ENCODE measurements at regions not wholly inside any gene's neighbourhood (a gene's known extent, or its start where the extent isn't known, plus 50 kb on each side); places are given as distances from the start of the nearest gene placed in this dataset.
A peak's percentile ranks its signal among the peaks of the same experiment; 100 is the strongest.

GRCh38 chr18:38563396-38563980 lies 997.9 kb upstream of the CELF4 start:
- H3K27ac Mint-ChIP-seq: no peak overlapping the region
- H3K9me3 Mint-ChIP-seq: peaks cover 0 to 4% of the 10 kb centered on the region in 2 donors
- peak; percentile 48 to 72 for ATAC-seq (replicated peaks)
- H3K27me3 Mint-ChIP-seq: no peaks in the 10 kb centered on the region
- peaks cover 0 to 2% of the 10 kb centered on the region in 2 donors for H3K4me1 Mint-ChIP-seq
- H3K36me3 Mint-ChIP-seq: no peaks in the 10 kb centered on the region
- no peak overlapping the region for H3K4me3 Mint-ChIP-seq
- DNase-seq: no peak

DNA sequence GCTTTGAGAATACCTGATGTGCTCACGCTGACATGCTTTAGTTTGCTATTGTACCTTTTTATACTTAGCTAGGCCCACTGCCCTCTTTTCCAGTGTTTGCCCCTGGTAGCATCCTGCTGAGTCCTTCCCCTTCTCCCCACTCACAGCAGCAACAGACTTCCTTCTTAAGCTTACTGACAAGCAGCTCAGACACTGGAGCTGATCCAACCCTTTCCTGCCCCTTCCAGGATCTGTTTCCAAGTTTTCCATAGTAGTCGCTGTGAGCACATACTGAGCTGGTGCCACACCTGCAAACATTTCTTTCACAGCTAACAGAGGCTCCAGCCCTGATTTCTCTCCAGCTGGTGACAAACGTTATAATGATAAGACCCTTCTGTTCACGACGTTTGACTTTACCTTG lies 991.4 kb upstream of the CELF4 start:
- Mint-ChIP-seq H3K27ac (no peak overlapping the region), H3K27me3 (no peaks in the 10 kb centered on the region), H3K9me3 (peaks cover 2 to 3% of the 10 kb centered on the region in 2 donors), H3K4me3 (no peak overlapping the region), H3K4me1 (no peaks in the 10 kb centered on the region), H3K36me3 (no peaks in the 10 kb centered on the region)
- DNase-seq (no peak), ATAC-seq (replicated peaks) (no peak)

GRCh38 chr18:38552732-38553321 lies 987.2 kb upstream of the CELF4 start:
- DNase-seq: no peak

DNA sequence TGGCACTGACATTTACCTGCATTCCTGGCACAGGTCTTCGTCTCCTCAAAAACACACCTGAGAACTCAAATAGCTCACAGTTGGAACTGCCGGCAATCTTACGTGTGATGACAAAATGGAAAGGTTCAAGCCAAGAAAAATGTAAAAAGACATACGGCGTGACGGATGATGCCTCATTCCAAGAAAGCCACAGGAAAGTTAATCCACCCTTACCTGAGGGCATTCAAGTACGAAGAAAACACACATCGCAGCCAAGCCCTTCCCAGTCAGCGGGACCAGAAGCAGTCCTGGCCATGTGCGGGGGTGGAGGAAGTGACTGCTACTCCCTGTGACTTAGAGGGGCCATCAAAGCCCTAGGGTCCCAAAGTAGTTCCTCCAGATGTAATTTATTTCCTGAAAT lies 986.3 kb upstream of the CELF4 start:
- no peaks in the 10 kb centered on the region for H3K27me3 Mint-ChIP-seq
- H3K27ac Mint-ChIP-seq: no peak overlapping the region
- H3K4me3 Mint-ChIP-seq: no peak overlapping the region
- no peaks in the 10 kb centered on the region for H3K4me1 Mint-ChIP-seq
- no peaks in the 10 kb centered on the region for H3K36me3 Mint-ChIP-seq
- ATAC-seq (replicated peaks) (no peak), DNase-seq (no peak)
- H3K9me3 Mint-ChIP-seq: peaks cover 2 to 3% of the 10 kb centered on the region in 2 donors

More at GRCh38 chr18:38552732-38553321, 987.2 kb upstream of the CELF4 start:
- no peak for ATAC-seq (replicated peaks)
- H3K9me3 Mint-ChIP-seq: peaks cover 2 to 3% of the 10 kb centered on the region in 2 donors
- H3K4me3 Mint-ChIP-seq: no peak overlapping the region
- H3K4me1 Mint-ChIP-seq: no peaks in the 10 kb centered on the region
- H3K36me3 Mint-ChIP-seq: no peaks in the 10 kb centered on the region
- H3K27me3 Mint-ChIP-seq: no peaks in the 10 kb centered on the region
- H3K27ac Mint-ChIP-seq: no peak overlapping the region

DNA sequence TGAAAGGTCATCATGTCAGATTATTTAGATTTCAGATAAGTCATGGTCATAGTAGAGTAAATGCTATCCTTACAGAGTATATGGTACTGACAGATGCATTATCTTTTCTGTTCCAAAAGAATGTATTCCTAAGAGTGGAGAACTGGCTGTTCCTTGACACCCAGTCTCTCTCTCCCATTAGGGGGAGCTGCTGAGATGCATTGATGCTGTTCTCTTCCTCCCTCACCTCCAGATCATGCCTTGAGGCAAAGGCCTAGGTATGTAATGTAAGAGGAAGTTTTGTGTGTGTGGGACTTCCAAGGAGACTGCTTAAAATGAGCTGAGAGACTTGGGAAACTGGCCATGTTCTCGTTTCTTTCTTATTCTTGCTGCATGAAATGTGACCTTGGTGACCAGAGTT lies 979.5 kb upstream of the CELF4 start:
- peak; percentile 17 for DNase-seq
- Mint-ChIP-seq H3K4me3 (no peak overlapping the region), H3K36me3 (no peaks in the 10 kb centered on the region), H3K27ac (no peak overlapping the region), H3K9me3 (no peaks in the 10 kb centered on the region), H3K27me3 (no peaks in the 10 kb centered on the region), H3K4me1 (peaks cover 0 to 1% of the 10 kb centered on the region in 2 donors)
- peak; percentile 69 to 79 for ATAC-seq (replicated peaks)

- Mint-ChIP-seq H3K4me1 (no peaks in the 10 kb centered on the region), H3K27me3 (no peaks in the 10 kb centered on the region), H3K27ac (no peak overlapping the region), H3K36me3 (no peaks in the 10 kb centered on the region), H3K9me3 (peaks cover 0 to 3% of the 10 kb centered on the region in 2 donors), H3K4me3 (no peak overlapping the region)
- DNase-seq (no peak), ATAC-seq (replicated peaks) (no peak)
Measured at GRCh38 chr18:38539856-38540255, 974.3 kb upstream of the CELF4 start.

GRCh38 chr18:38539371-38539770 lies 973.8 kb upstream of the CELF4 start:
- DNase-seq (no peak), ATAC-seq (replicated peaks) (no peak)
- no peaks in the 10 kb centered on the region for H3K4me1 Mint-ChIP-seq
- no peaks in the 10 kb centered on the region for H3K36me3 Mint-ChIP-seq
- H3K9me3 Mint-ChIP-seq: peaks cover 0 to 3% of the 10 kb centered on the region in 2 donors
- H3K27me3 Mint-ChIP-seq: no peaks in the 10 kb centered on the region
- no peak overlapping the region for H3K27ac Mint-ChIP-seq
- no peak overlapping the region for H3K4me3 Mint-ChIP-seq

GRCh38 chr18:38534073-38534472 lies 968.5 kb upstream of the CELF4 start:
- ATAC-seq (replicated peaks): no peak
- no peak for DNase-seq
- Mint-ChIP-seq H3K4me3 (no peak overlapping the region), H3K27ac (no peak overlapping the region), H3K36me3 (no peaks in the 10 kb centered on the region), H3K4me1 (no peaks in the 10 kb centered on the region), H3K27me3 (no peaks in the 10 kb centered on the region), H3K9me3 (peaks cover 3 to 7% of the 10 kb centered on the region in 2 donors)

DNA sequence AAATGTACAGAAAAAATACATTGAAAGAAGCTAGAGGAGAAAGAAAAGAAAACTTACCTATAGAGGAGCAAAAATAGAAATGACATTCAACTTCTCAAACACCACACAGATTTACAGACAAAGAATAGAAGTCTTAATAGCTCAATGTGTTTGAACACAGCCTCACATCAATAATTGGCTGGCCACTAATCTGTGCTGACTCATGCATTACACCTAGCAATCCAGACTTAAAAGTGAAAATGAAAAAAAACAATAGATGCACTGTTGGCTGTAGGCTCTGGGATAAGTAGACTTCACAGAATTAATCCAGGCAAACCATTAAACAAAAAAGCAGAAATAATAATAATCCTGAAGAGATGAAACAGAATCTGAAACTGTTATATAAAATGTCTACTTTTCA lies 961.3 kb upstream of the CELF4 start:
- H3K4me3 Mint-ChIP-seq: no peak overlapping the region
- H3K4me1 Mint-ChIP-seq: no peaks in the 10 kb centered on the region
- no peak overlapping the region for H3K27ac Mint-ChIP-seq
- no peak for ATAC-seq (replicated peaks)
- no peaks in the 10 kb centered on the region for H3K27me3 Mint-ChIP-seq
- no peaks in the 10 kb centered on the region for H3K36me3 Mint-ChIP-seq
- H3K9me3 Mint-ChIP-seq: no peaks in the 10 kb centered on the region
- no peak for DNase-seq

- DNase-seq (no peak), ATAC-seq (replicated peaks) (no peak)
- Mint-ChIP-seq H3K36me3 (no peaks in the 10 kb centered on the region), H3K9me3 (no peaks in the 10 kb centered on the region), H3K27me3 (no peaks in the 10 kb centered on the region), H3K4me1 (no peaks in the 10 kb centered on the region), H3K27ac (no peak overlapping the region), H3K4me3 (no peak overlapping the region)
Measured at GRCh38 chr18:38525039-38525438, 959.4 kb upstream of the CELF4 start.

GRCh38 chr18:38520786-38521185 lies 955.2 kb upstream of the CELF4 start:
- no peaks in the 10 kb centered on the region for H3K4me1 Mint-ChIP-seq
- no peaks in the 10 kb centered on the region for H3K27me3 Mint-ChIP-seq
- no peak overlapping the region for H3K4me3 Mint-ChIP-seq
- no peaks in the 10 kb centered on the region for H3K36me3 Mint-ChIP-seq
- H3K9me3 Mint-ChIP-seq: no peaks in the 10 kb centered on the region
- ATAC-seq (replicated peaks) (no peak), DNase-seq (no peak)
- H3K27ac Mint-ChIP-seq: no peak overlapping the region

GRCh38 chr18:38502539-38502938 lies 936.9 kb upstream of the CELF4 start:
- ATAC-seq (replicated peaks) (peak; percentile 63 to 72), DNase-seq (no peak)
- no peak overlapping the region for H3K27ac Mint-ChIP-seq
- no peaks in the 10 kb centered on the region for H3K4me1 Mint-ChIP-seq
- H3K4me3 Mint-ChIP-seq: no peak overlapping the region
- H3K9me3 Mint-ChIP-seq: peaks cover 6 to 9% of the 10 kb centered on the region in 2 donors
- no peaks in the 10 kb centered on the region for H3K27me3 Mint-ChIP-seq
- no peaks in the 10 kb centered on the region for H3K36me3 Mint-ChIP-seq

DNA sequence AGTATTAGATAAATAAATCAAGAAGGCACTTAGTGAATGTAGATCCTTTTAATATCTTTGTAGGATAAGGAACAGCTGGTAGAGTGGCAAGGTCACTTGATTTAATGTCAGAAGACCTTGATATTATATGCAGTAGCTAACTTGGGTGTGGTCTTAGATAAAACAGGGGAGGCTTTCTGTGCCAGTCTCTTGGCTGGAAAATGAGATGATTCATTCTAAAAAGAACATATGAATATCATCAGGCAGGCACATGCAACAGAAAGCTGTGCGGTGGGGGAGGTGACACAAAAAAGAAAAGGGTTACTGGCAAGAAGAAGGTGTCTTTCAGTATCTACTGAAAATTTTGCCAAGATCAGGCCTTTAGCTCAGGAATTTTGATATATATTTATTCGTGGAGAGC lies 931.7 kb upstream of the CELF4 start:
- Mint-ChIP-seq H3K4me3 (no peak overlapping the region), H3K27me3 (no peaks in the 10 kb centered on the region), H3K4me1 (peaks cover 15 to 31% of the 10 kb centered on the region in 2 donors), H3K36me3 (peaks cover 0 to 2% of the 10 kb centered on the region in 2 donors), H3K27ac (no peak overlapping the region), H3K9me3 (peaks cover 6 to 8% of the 10 kb centered on the region in 2 donors)
- DNase-seq (no peak), ATAC-seq (replicated peaks) (no peak)

- Mint-ChIP-seq H3K4me3 (no peak overlapping the region), H3K4me1 (peaks cover 15 to 31% of the 10 kb centered on the region in 2 donors), H3K27ac (no peak overlapping the region), H3K9me3 (peaks cover 5 to 8% of the 10 kb centered on the region in 2 donors), H3K36me3 (peaks cover 0 to 2% of the 10 kb centered on the region in 2 donors), H3K27me3 (no peaks in the 10 kb centered on the region)
- ATAC-seq (replicated peaks) (peak in 1 of 2 donors; percentile 35), DNase-seq (no peak)
Measured at GRCh38 chr18:38496222-38496793, 930.7 kb upstream of the CELF4 start.

- H3K36me3 Mint-ChIP-seq: peaks cover 0 to 2% of the 10 kb centered on the region in 2 donors
- H3K4me1 Mint-ChIP-seq: peaks cover 15 to 31% of the 10 kb centered on the region in 2 donors
- no peak overlapping the region for H3K4me3 Mint-ChIP-seq
- ATAC-seq (replicated peaks) (peak; percentile 88 to 91), DNase-seq (peak; percentile 4)
- no peaks in the 10 kb centered on the region for H3K27me3 Mint-ChIP-seq
- peaks cover 4 to 5% of the 10 kb centered on the region in 2 donors for H3K9me3 Mint-ChIP-seq
- no peak overlapping the region for H3K27ac Mint-ChIP-seq
Measured at GRCh38 chr18:38494065-38494464, 928.5 kb upstream of the CELF4 start.
